Ovary (tissue), 7 donors: ENCODE measurements at regions not wholly inside any gene's neighbourhood (a gene's known extent, or its start where the extent isn't known, plus 50 kb on each side); places are given as distances from the start of the nearest gene placed in this dataset.

ENCODE experiments used
- DNase-seq, 5 donors: peaks; one replicate each; pipeline ENCODE4 v3.0.0-alpha.2; 2019 to 2020
- H3K27ac ChIP-seq, 2 donors: fragments of 200-600 bp; one replicate each; pipeline versions ENCODE4 v1.5.1 to v1.8.0; 2019 to 2022
- H3K27me3 ChIP-seq: fragments of 200-600 bp; one replicate; pipeline ENCODE4 v1.8.0; 2022
- H3K36me3 ChIP-seq: fragments of 200-600 bp; sonication (generic); one replicate; pipeline ENCODE4 v1.5.1; 2019
- H3K4me1 ChIP-seq: one replicate; pipeline ENCODE4 v1.8.1; 2013; ENCODE audit warnings: mild to moderate bottlenecking, moderate library complexity; ENCODE audit not compliant: insufficient read depth
- H3K4me3 ChIP-seq: fragments of 200-600 bp; sonication (generic); one replicate; pipeline ENCODE4 v1.5.1; 2017
- H3K9me3 ChIP-seq, 2 donors: fragments of 200-600 bp in 1 of 2; sonication (generic) in 1 of 2; one replicate each; pipeline versions ENCODE4 v1.5.1 to v1.8.1; 2013 to 2019; ENCODE audit warnings: mild to moderate bottlenecking in 1 of 2, moderate library complexity in 1 of 2
- EP300 ChIP-seq: sonication (generic); formaldehyde crosslinking; IDR thresholded peaks from one replicate; pipeline ENCODE4 v1.6.1; 2017; ENCODE audit warnings: antibody characterized with exemption
- POLR2A ChIP-seq: fragments of 450-650 bp; IDR thresholded peaks from one replicate; pipeline ENCODE4 v1.6.1; 2017; ENCODE audit warnings: antibody characterized with exemption, mild to moderate bottlenecking, moderate library complexity
- WGBS, 3 donors: extraction: QIAGEN DNeasy Blood & Tissue Kit in 1 of 3; methylation state at CpG; one replicate each; pipeline versions ENCODE4 v1.1.5 to v1.1.7; 2013 to 2017; 5-methylcytosine and 5-hydroxymethylcytosine counted together
- intact Hi-C, 4 donors: fragments of 100-400 bp; cut with DNase I; formaldehyde crosslinking; loops; one replicate each; pipeline versions ENCODE4 v1.11.0 to v1.15.1; 2022 to 2023
- TF ChIP-seq, protein P1 (sequence below), 3 donors: fragments of 450-650 bp in 2 of 3; fragments of 200-600 bp in 1 of 3; IDR thresholded peaks; one replicate each; pipeline versions ENCODE4 v1.5.1 to v1.8.0; 2016 to 2022; ENCODE audit warnings: antibody characterized with exemption in 3 of 3, mild to moderate bottlenecking in 1 of 3
- donor health status: DM: no; HTN: no; CAD: no; lungs with moderate emphysema.
- donor health status: DM: no; HTN: no; CAD: no.
- donor health status: Bipolar disorder and iron deficiency.
- donor health status: DM: no; HTN: no; CAD: no.
- donor health status: DM: yes; HTN: yes; CAD: no.

DNA sequence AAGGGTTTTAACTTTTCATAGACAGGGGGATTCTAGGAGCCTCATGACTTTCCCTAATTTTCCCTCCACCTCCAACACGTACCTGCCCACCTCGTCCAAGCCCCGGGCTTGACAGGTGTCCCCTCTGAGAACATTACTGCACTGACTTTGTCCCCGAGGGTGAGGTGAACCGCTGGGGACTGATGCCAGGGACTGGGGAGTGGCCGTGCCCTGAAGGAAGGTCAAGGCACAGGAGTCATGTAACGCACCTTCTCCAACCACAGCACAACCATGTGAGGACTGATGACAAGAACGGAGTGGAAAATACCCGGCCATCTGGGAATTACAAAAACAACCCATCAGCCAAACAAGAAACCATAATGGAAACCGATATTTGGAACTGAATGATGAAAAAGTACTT, 214.7 kb upstream of the C14orf180 start:
- no peaks in the 10 kb centered on the region for H3K9me3 ChIP-seq
- no peak overlapping the region for H3K27ac ChIP-seq
- H3K4me1 ChIP-seq: no peaks in the 10 kb centered on the region
- peak in 2 of 5 donors; percentile 3 to 17 for DNase-seq
- TF ChIP-seq, protein P1, sequence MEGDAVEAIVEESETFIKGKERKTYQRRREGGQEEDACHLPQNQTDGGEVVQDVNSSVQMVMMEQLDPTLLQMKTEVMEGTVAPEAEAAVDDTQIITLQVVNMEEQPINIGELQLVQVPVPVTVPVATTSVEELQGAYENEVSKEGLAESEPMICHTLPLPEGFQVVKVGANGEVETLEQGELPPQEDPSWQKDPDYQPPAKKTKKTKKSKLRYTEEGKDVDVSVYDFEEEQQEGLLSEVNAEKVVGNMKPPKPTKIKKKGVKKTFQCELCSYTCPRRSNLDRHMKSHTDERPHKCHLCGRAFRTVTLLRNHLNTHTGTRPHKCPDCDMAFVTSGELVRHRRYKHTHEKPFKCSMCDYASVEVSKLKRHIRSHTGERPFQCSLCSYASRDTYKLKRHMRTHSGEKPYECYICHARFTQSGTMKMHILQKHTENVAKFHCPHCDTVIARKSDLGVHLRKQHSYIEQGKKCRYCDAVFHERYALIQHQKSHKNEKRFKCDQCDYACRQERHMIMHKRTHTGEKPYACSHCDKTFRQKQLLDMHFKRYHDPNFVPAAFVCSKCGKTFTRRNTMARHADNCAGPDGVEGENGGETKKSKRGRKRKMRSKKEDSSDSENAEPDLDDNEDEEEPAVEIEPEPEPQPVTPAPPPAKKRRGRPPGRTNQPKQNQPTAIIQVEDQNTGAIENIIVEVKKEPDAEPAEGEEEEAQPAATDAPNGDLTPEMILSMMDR (IDR thresholded peaks at IDR 0.05): no peak
- TF ChIP-seq EP300 (no peak), POLR2A (no peak)
- H3K36me3 ChIP-seq: no peaks in the 10 kb centered on the region
- intact Hi-C loops: no loop called here
- no peak overlapping the region for H3K4me3 ChIP-seq
- H3K27me3 ChIP-seq: no peaks in the 10 kb centered on the region
- WGBS, 3 donors: 86 to 92% (median 88%) methylated on average over 10 of the region's 10 CpGs

- Histone ChIP-seq H3K4me1 (no peaks in the 10 kb centered on the region), H3K9me3 (no peaks in the 10 kb centered on the region), H3K27me3 (no peaks in the 10 kb centered on the region), H3K36me3 (no peaks in the 10 kb centered on the region), H3K4me3 (no peak overlapping the region), H3K27ac (no peak overlapping the region)
- intact Hi-C loops: no loop called here
- DNase-seq: no peak
- 82 to 84% (median 82%) methylated on average over 16 of the region's 16 CpGs for whole genome bisulfite sequencing, 3 donors
- TF ChIP-seq, protein P1 (IDR thresholded peaks at IDR 0.05): no peak
- TF ChIP-seq EP300 (no peak), POLR2A (no peak)
Observed at GRCh38 chr14:104366931-104367865, 212.4 kb upstream of the C14orf180 start.

DNA sequence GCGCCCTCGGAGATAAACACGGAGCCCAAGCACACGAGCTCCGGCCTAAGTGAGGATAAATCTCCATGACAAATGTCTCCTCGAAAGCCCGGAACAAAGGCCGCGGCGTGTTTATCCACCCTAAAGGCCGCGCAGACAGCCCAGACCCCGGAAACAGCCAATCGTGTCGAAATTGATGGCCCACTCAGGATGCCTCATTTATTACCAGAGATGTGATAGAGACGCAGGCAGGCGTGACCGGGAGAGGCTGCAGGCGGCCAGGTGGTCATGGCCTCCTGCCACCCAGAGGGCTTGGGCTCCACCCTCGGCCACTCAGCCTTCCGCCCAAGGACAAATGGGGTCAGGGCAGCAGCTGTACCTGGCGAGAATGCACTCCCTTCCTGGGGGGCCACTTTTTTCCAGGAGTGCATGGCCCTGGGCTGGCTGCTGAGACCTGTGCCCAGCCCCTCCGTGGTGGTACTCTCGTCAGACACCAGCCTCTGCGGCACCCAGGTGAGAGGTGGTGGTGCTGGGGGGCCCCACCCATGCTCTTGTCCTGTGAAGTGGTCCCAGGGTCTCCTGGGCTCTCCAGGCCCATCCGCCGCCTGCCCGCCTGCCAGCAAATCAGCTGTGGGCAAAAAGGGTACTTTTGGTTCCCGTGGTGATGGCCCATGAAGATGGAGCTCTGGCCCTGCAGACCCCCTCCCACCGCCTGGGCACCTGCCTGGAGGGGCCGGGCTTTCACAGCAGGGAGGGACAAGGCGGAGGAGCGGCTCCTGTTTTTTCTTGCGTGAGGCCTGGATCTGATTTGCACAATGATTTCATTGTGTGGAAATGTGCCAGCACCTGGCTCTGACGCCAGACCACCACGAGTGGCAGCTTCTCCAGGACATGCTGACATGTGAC, 211.5 kb upstream of the C14orf180 start:
- 71 to 82% (median 78%) methylated on average over 36 of the region's 36 CpGs for WGBS, 3 donors
- DNase-seq: no peak
- TF ChIP-seq POLR2A (no peak), EP300 (no peak)
- TF ChIP-seq, protein P1 (IDR thresholded peaks at IDR 0.05): no peak
- Histone ChIP-seq H3K4me3 (no peak overlapping the region), H3K27me3 (no peaks in the 10 kb centered on the region), H3K4me1 (no peaks in the 10 kb centered on the region), H3K9me3 (no peaks in the 10 kb centered on the region), H3K27ac (no peak overlapping the region), H3K36me3 (no peaks in the 10 kb centered on the region)
- intact Hi-C loops: no loop called here

GRCh38 chr14:104368751-104369100, 210.8 kb upstream of the C14orf180 start:
- TF ChIP-seq EP300: no peak
- TF ChIP-seq, protein P1 (IDR thresholded peaks at IDR 0.05): no peak
- TF ChIP-seq POLR2A: no peak
- no peak for DNase-seq
- intact Hi-C loops: no loop called here
- no peak overlapping the region for H3K4me3 ChIP-seq
- H3K9me3 ChIP-seq: no peaks in the 10 kb centered on the region
- H3K27me3 ChIP-seq: no peaks in the 10 kb centered on the region
- no peak overlapping the region for H3K27ac ChIP-seq
- 87 to 95% (median 88%) methylated on average over 8 to 9 of the region's 9 CpGs for WGBS, 3 donors
- no peaks in the 10 kb centered on the region for H3K36me3 ChIP-seq
- H3K4me1 ChIP-seq: no peaks in the 10 kb centered on the region
